ENCODE measurements at regions not wholly inside any gene's neighbourhood (a gene's known extent, or its start where the extent isn't known, plus 50 kb on each side); places are given as distances from the start of the nearest gene placed in this dataset.

- Histone ChIP-seq H3K27me3 (ENCODE audit: control insufficient read depth, insufficient read depth, low read length) (no peaks in the 10 kb centered on the region), H3K4ac (ENCODE audit: low read depth, low read length) (no peak overlapping the region), H2BK5ac (ENCODE audit: low read depth, low read length, poor library complexity, severe bottlenecking) (no peak overlapping the region), H2BK20ac (ENCODE audit: low read depth, low read length) (no peak overlapping the region), H3K18ac (ENCODE audit: low read depth, low read length) (no peak overlapping the region), H3K56ac (ENCODE audit: extremely low read depth, insufficient read depth, low read length) (no peak overlapping the region), H3K4me1 (ENCODE audit: control insufficient read depth, insufficient read depth, low read length) (peaks cover 3% of the 10 kb centered on the region; the same call in 1 of the 2 replicates), H4K91ac (ENCODE audit: insufficient read depth, low read depth, low read length) (no peak overlapping the region), H2BK120ac (ENCODE audit: low read depth, low read length) (no peak overlapping the region), H2AK9ac (replicated peaks; ENCODE audit: low read depth, low read length, poor library complexity) (no peak overlapping the region), H4K5ac (ENCODE audit: low read depth, low read length) (no peak overlapping the region), H3K14ac (replicated peaks; ENCODE audit: low read depth, low read length) (no peak overlapping the region), H3K4me3 (ENCODE audit: insufficient read depth, low read depth, low read length) (no peak overlapping the region), H2BK15ac (ENCODE audit: low read depth, low read length) (no peak overlapping the region), H3K4me2 (ENCODE audit: low read depth, low read length) (no peak overlapping the region), H3K27ac (ENCODE audit: insufficient read depth, low read length) (no peak overlapping the region), H4K20me1 (ENCODE audit: insufficient read depth, low read length) (no peaks in the 10 kb centered on the region), H2AK5ac (ENCODE audit: low read depth, low read length) (no peak overlapping the region), H3K23ac (ENCODE audit: low read depth, low read length) (no peak overlapping the region), H3K9me3 (ENCODE audit: control insufficient read depth, insufficient read depth, low read length) (no peaks in the 10 kb centered on the region), H4K8ac (ENCODE audit: low read depth in 2 of 2, low read length in 2 of 2) (no peak overlapping the region), H3K9ac (ENCODE audit: low read depth, low read length) (no peak overlapping the region), H2AFZ (replicated peaks; ENCODE audit: low read length, poor library complexity) (no peak overlapping the region), H3K79me1 (ENCODE audit: low read depth in 1 of 2, low read length in 2 of 2) (no peaks in the 10 kb centered on the region), H3K36me3 (ENCODE audit: control insufficient read depth, insufficient read depth, low read length) (no peaks in the 10 kb centered on the region), H3K9me1 (ENCODE audit: insufficient read depth, low read length) (no peaks in the 10 kb centered on the region)
- dilution Hi-C loops (cut with HindIII; ENCODE audit: low sequenced_read_pairs, unreplicated experiment): no loop called here
- ATAC-seq (ENCODE audit: low read depth) (no peak), DNase-seq (peak; percentile 20)
- intact Hi-C loops (cut with micrococcal nuclease): no loop called here
- no peak for TF ChIP-seq MAZ (IDR thresholded peaks at IDR 0.05; ENCODE audit: borderline replicate concordance, low read depth, low read length)
- no peak for TF ChIP-seq SMC3 (IDR thresholded peaks at IDR 0.05; ENCODE audit: low read depth, low read length)
- TF ChIP-seq MXI1 (IDR thresholded peaks at IDR 0.05; ENCODE audit: borderline replicate concordance, low read depth, low read length): no peak
- TF ChIP-seq, protein P1, sequence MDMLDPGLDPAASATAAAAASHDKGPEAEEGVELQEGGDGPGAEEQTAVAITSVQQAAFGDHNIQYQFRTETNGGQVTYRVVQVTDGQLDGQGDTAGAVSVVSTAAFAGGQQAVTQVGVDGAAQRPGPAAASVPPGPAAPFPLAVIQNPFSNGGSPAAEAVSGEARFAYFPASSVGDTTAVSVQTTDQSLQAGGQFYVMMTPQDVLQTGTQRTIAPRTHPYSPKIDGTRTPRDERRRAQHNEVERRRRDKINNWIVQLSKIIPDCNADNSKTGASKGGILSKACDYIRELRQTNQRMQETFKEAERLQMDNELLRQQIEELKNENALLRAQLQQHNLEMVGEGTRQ (IDR thresholded peaks at IDR 0.05; ENCODE audit: low read depth, low read length): no peak
- TF ChIP-seq MAFK (IDR thresholded peaks at IDR 0.05; ENCODE audit: low read depth, low read length): no peak
- TF ChIP-seq RFX5 (IDR thresholded peaks at IDR 0.05; ENCODE audit: low read depth, low read length): no peak
- ChIA-PET CTCF (no interaction called here), POLR2A (ENCODE audit: unreplicated experiment) (interaction anchor here (0.5 kb wide), 1 partner anchor 896 kb away, joined by 3 read pairs; no protein-coding TSS in a partner anchor)
- in situ Hi-C loops (cut with MboI; ENCODE audit: low sequenced_read_pairs): no loop called here
- no CpG with 5 or more reads among the region's 5 CpGs for WGBS, 2 experiments (ENCODE audit: extremely low coverage in 2 of 2, insufficient read length in 1 of 2)
- BruUV-seq (replicated peaks): no TSS peak
Observed at GRCh38 chr1:215417122-215417521, 150.0 kb upstream of the KCTD3 start.

All from IMR-90 (cell line).